Cardiac septum (tissue), 1 donor: ENCODE measurements at regions not wholly inside any gene's neighbourhood (a gene's known extent, or its start where the extent isn't known, plus 50 kb on each side); places are given as distances from the start of the nearest gene placed in this dataset.

Experiments used
- DNase-seq: peaks from one replicate; pipeline ENCODE4 v3.0.0-alpha.2; 2020; ENCODE audit warnings: low spot score
- intact Hi-C: fragments of 100-400 bp; cut with DNase I; formaldehyde crosslinking; loops from one replicate; pipeline ENCODE4 v1.14.0; 2022
- donor health status: DM: no; HTN: no; CAD: no.

DNA sequence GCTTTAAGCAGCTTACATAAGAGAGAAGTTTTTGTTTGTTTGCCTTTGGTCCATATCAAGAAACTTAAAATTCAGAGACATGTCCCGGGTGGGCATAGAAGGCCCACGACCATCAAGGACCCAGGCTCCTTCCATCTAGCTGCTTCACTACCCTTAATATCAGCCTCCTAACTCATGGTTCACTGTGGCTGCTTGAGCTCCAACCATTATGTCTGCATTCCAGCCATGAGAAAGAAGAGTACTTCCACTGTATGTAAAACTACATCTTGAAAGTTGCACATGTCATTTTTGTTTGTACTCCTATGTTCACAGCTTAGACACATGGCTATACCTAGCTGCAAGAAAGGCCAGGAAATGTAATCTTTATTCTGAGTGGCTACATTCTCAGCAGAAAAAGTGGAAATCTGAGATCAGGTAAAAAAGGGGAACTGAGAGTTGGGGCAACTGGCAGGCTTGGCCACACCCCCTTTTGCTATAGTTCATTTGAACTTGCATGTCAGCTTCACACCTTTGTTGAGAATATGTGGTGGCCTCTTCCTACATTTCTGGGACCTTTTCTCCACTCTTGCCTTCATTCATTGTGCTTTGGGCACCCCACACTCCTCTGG, 81.3 kb upstream of the TP53I11 start:
- DNase-seq = no peak
- intact Hi-C loops = no loop called here

- intact Hi-C loops = no loop called here
- no peak for DNase-seq
Observed at GRCh38 chr11:45035413-45035812, 84.7 kb upstream of the TP53I11 start.

DNA sequence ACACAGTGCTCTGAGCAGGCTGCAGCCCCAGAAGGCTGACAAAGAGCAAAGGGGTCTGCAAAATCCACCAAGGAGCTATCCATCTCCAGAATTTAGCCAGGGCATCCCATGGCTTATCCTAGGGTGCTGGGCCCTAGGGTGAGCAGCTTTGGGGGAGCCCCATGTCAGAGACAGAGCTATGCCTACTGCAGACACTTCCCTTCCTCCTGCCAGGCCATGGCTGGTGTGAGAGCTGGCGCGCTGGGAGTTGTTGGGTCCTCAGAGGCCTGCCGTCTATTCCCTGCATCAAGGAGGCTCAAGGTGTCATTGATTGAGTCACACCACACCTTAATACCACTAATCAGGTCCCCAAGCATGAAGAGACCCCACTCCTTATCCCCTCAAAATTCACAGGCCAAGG, 85.3 kb upstream of the TP53I11 start:
- intact Hi-C loops = no loop called here
- no peak for DNase-seq

DNA sequence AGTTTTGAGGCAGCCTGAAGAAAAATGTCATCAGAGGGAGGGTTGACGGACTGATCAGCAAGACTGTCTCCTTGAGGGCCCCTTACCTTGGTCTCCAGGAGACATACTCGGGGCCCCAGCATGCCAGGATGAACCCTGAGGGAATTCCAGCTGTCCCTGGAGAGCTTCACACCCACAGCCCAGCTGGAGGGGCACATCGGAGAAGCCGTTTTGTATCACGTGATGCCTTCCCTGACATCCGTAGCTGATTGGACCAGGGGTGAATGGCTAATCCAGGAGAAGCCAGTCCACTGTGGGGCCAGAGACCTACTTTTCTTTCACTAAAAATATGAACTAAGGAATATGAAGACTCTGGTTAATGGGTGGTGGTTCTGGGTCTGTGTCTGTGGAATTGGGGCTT, 86.0 kb upstream of the TP53I11 start:
- DNase-seq = no peak
- intact Hi-C loops = no loop called here

DNA sequence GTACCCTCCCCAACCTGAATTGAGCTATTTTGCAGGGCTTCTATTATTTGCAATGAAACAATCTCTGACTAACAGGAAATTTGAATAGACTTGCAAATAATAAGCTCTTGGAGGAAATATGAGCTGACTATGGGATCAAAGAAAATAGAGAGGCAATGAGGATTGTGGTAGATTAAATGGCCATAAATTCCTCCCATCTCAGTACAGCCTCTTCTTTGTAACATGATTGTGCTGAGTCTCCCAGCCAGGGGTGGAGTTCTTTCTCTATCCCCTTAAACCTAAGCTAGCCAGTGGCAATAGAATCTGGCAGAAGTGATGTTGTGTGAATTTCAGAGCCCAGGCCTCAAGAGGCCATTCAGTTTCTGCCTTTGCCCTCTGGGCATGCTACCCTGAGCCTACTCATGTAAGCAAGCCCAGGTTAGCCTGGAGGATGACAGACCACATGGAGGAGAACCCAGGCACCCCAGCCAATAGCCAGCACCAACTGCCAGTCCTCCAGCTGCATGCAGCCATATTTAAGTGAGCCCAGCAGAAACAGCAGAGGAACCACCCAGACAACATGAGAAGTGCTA, 86.8 kb upstream of the TP53I11 start:
- no peak for DNase-seq
- intact Hi-C loops = no loop called here

DNA sequence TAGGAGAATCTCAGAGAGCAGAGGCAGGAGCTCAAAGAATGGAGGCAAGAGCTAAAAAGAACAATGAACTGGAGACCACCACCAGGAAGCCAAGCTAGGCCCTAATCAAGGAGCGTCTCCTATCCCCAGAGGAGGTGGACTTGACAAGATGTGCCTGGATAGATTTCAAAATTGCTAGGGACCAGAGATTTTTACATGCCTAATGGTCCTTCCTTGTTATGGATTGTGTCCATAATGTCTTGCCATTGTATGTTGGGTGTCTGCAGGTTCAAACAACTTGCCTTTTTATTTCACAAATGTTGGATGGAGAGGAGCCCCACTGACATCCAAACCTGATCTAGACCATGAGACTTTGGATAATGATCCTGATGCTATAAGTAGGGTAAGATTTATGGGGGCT, 88.2 kb upstream of the TP53I11 start:
- DNase-seq = no peak
- intact Hi-C loops = no loop called here

DNA sequence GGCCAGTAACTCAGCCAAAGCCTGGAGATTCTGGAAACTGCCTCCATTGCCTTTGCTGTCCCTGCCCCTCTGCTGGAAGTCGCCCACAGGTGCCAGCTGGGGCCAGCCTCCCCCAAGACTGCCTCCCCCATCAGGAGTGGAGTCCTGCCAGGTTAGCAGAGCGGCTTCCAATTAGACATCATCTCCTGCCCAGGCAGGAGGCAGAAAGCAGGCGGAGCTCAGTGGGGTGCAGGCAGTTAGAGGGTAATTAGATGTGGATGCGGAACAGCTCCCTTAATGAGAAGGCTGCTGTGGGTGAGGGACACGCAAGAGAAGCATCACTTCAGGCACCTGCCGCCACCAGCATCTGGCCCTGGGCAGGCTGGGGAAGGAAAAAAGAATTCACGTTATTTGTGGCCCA, 90.9 kb upstream of the TP53I11 start:
- DNase-seq = no peak
- intact Hi-C loops = no loop called here

GRCh38 chr11:45042560-45042959, 91.9 kb upstream of the TP53I11 start:
- intact Hi-C loops = no loop called here
- no peak for DNase-seq

GRCh38 chr11:45043755-45044475, 93.2 kb upstream of the TP53I11 start:
- DNase-seq = no peak
- intact Hi-C loops = no loop called here

DNA sequence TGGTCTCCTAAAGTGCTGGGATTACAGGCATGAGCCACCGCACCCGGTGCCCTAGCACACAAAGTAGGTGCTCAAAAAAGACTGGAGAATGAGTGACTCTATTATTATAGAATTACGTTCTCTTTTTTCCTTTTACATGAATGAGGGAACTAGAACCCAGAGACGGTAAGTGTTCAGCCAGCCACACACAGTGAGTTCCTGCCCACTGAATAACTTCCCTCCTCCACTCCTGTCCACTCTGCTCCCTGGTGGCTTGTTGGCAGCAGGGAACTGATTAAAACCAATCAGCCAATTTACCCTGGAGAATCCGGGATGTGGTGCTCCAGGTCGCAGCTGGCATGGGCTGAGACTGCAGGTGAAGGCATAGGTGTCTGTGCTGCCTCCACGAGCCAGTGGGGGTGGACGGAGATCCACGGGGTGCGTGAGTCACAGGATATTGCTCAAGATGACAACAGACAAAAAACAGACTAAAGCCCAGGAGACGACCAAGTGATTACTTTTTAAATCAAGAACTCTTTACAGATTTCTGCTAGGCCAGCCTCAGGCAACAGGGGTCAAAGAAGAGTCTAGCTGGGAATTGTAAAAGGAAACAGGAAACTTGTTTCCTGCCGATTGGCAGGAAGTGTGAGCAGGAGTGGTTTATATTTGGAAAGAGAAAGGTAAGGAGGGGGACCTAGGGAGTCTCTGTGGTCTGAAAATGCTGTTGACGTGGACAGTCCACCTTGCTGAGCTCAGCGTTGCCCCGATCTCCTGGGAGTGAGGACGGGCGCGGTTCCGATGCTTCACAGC, 95.2 kb upstream of the TP53I11 start:
- intact Hi-C loops = loop anchor here (2.0 kb wide), 1 partner anchor 19 kb away; no protein-coding TSS in a partner anchor
- peak; percentile 87 for DNase-seq

DNA sequence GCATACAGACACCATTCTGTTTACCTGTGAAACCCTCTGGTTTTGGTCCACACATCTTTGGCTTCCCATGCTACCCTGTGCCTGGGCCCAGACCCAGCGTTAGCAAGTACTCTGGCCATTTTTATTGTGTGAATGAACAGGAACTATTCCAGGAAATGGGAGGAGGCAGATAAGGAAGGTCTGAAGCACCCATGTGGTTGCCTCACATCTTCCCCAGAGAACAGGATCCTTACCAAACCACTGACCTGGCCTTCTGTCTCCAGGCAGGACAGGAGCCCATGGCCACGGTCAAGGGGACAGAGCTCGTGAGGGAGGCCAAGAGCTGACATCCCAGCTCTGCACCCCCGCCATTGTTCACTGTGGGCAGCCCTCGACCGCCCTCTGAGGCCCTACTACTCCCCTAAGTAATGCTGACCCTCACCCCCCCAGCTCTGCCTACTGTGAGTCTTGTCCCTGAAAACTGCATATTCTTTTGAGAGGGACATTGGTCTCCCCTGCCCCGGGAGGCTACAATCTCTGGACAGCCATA, 97.7 kb upstream of the TP53I11 start:
- no peak for DNase-seq
- intact Hi-C loops = loop anchor here (1.0 kb wide), 1 partner anchor 41 kb away; no protein-coding TSS in a partner anchor

GRCh38 chr11:45048870-45049691, 97.4 kb upstream of the PRDM11 start:
- intact Hi-C loops = loop anchor here (1.0 kb wide), 1 partner anchor 40 kb away; no protein-coding TSS in a partner anchor
- no peak for DNase-seq

DNA sequence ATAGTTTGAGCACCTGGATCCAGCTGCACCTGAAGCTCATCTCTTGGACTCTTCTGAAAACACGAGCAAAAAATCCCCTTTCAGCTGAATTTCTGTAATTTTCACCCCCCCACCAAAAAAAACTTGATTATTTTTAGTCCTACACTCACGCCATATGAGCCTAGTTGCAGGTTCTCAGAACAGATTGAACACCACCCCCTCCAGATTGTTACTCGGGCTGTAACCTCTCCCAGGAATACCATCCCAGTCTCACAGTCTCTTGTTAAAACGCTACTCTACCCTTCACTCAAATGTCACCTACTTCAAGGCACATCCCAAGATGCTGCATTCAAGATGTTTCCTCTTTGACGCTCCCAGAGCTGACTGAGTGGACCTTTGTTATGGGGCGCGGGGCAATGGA, 96.3 kb upstream of the PRDM11 start:
- no peak for DNase-seq
- intact Hi-C loops = no loop called here

- DNase-seq = no peak
- intact Hi-C loops = no loop called here
Observed at GRCh38 chr11:45051621-45052020, 94.8 kb upstream of the PRDM11 start.

DNA sequence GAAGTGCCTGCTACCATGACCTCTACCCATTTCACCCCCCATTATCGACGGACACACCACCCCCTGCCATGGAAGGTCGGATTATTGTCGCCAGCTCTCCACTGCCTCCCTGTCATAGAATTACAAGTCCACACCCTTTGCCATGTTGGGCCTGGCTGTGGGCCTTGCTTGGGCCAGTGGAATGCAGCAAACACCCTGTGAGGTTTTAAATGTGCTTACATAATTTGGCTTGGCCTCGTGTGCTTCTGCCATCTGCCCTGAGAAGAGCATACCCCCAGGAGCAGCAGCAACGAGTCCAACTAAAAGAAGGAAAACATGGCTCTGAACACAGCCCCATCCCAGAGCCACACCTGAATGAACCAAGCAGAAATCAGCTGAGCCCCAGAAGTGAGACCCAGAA, 94.1 kb upstream of the PRDM11 start:
- intact Hi-C loops = no loop called here
- no peak for DNase-seq

GRCh38 chr11:45053736-45054446, 92.5 kb upstream of the PRDM11 start:
- intact Hi-C loops = no loop called here
- no peak for DNase-seq

DNA sequence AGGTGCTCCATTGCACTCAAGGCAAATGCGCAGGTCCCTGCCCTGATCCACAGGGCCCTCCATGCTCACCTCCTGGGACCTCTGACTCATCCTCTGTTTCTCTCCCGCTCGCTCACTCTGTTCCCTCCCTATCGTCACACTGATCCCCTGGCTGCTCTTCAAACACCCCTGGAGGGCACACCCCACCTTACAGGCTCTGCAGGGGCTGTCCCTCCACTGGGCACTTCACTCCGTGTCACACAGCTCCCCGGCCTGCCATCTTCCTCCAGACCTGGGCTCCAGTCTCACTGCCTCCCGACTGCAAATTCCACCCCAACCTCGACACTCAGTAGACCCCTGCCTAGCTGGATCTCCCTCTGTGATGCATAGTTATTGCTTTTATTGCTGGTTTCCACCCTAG, 91.5 kb upstream of the PRDM11 start:
- no peak for DNase-seq
- intact Hi-C loops = no loop called here

- no peak for DNase-seq
- intact Hi-C loops = no loop called here
Observed at GRCh38 chr11:45056529-45056928, 89.9 kb upstream of the PRDM11 start.
